NCI-H146 (cell line): ENCODE measurements at regions not wholly inside any gene's neighbourhood (a gene's known extent, or its start where the extent isn't known, plus 50 kb on each side); places are given as distances from the start of the nearest gene placed in this dataset.

Source experiments
- DNase-seq: peaks from one replicate; lab custom pipeline; 2025; lab: John Stamatoyannopoulos, UW

DNA sequence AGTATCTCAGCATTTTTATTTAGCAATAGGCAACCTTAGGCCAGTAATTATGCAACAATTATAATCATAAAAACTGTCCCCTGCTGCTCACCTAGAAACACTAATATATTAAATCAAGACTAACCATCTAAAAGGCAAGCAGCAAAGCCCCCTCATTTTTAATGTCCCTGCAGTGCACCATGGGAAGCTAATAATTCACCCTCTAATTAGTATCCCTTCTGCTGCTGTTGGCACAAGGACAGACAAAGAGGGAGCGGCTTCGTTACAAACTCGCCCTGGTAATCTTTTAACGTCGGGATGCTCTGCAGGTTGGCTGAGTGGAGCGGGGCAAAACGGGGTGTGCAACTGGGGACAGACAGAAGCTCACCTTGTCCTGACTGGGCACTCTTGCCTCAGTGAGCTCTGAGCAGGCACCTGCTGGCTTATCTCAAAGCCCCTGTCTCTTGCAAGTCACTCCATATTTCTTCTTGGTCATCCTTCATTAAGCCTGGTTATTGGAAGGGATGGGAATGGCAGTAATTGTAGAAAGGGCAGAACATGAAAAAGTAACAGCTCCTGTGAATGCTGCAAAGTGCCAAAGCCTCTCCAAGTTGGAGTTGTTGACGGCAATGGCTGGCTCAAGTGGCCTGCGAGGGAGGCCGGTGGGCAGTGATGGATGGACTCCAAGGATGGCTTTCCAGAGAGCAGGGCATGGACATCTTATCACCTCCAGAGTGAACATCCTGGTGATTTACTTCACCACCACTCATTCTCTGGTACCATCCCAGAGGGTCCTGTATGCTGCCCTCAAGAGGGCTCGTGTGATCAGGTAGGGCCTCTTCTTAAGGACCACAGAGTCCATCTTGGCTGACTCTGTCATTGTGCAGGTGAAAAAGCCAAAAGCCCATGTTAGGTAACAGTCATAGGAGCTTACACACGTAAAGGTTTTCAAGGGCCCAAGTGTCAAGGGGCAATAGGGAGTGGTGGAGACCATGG is 219.6 kb upstream of the N4BP1 start:
- DNase-seq = no peak

DNA sequence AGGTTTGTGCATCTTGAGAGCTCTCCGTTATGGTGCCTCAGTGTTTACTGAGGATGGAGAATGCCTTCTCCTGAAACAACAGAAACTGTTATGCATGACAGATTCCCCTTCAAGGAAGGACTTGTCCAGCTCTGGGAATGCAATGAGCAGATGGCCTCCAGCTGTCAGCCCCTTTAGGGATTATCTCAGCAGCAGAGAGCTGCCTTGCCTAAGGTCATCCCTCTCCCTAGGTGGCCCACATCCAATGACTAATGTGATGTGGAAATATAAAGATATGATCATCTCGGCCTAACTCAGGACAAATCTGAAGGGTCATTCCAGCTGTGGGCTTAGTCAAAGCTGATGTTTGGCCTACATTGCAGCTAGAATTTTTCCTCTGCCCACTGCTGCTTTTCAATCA is 214.3 kb upstream of the N4BP1 start:
- DNase-seq = no peak

GRCh38 chr16:48822431-48822830 is 212.5 kb upstream of the N4BP1 start:
- no peak for DNase-seq

DNA sequence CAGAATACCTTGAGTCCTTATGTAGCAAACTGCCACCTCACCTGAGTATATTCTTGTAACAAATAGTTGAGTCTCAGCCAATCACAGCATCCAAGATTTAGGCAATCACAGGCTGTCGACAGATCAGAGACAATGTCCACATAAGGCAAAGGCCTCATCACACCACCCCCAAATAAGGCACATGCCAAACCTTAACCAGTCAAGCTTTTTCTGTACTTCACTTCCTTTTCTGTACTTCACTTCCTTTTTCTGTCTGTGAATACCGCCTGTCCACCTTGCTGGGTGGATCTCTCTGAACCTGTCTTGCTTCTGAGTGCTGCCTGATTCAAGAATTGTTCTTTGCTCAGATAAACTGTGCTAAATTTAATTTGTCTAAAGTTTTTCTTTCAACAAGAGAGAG is 210.4 kb upstream of the N4BP1 start:
- DNase-seq = no peak

GRCh38 chr16:48818257-48818656 is 208.3 kb upstream of the N4BP1 start:
- no peak for DNase-seq

DNA sequence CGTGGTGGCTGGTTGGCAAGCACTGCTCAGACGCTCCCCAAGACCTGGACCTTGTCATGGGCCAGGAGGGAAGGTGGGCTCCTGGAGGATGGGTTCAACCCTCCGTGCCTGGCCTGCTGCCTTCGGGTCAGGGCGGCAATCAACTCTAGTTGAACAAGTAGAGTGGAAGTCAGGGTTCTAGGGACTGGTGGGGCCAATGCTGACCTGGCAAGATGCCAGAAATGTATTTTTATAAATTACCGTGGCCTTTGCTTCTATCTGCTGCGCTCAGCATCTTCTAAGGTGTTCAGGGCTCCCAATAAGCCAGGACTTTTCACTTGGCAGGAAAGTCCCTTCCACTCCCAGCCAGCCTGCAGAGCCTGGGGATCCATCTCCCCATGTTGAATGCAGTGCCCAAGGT is 207.1 kb upstream of the N4BP1 start:
- no peak for DNase-seq

- no peak for DNase-seq
These were observed 206.4 kb upstream of the N4BP1 start for GRCh38 chr16:48816393-48816792.

GRCh38 chr16:48814994-48815393 is 205.0 kb upstream of the N4BP1 start:
- no peak for DNase-seq

DNA sequence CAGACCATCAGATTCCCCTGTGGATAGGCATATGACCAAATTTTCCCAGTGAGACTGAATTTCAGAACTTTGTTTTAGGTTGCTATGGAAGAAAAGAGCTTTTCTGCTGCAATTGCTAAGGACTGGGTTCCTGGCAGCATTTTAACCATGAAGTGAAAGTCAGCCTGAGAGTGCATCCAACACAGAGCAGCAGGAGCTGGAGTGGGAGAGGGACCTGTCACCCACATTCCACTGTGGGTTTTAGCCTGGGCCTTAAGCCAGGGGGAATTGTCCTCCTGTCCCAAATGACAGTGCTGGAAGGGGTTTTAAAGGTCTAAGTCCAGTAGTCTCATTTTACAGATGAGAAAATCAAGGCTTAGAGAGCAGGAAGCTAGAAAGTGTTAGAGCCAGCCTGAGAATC is 203.5 kb upstream of the N4BP1 start:
- DNase-seq = no peak

GRCh38 chr16:48812856-48813255 is 202.9 kb upstream of the N4BP1 start:
- no peak for DNase-seq

DNA sequence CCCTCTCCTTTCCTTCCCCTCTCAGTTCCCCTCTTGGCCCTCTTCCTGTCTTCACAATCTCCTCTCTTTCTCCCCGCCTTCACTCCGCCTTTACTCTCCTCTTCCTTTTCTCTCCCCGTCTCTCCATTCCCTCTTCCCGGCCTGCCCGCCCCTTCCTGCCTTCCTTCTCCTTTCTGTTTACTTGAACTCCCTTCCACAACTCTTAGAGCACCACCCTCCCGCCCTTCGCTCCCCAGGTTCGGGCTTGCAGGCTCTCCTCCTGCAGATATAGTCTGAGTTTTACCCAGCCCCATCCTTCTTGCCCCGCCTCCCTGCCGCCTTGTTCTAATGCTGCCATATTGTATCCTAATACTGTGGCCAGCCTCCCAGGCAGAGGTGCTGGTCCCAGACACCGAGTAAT is 201.5 kb upstream of the N4BP1 start:
- DNase-seq = no peak

DNA sequence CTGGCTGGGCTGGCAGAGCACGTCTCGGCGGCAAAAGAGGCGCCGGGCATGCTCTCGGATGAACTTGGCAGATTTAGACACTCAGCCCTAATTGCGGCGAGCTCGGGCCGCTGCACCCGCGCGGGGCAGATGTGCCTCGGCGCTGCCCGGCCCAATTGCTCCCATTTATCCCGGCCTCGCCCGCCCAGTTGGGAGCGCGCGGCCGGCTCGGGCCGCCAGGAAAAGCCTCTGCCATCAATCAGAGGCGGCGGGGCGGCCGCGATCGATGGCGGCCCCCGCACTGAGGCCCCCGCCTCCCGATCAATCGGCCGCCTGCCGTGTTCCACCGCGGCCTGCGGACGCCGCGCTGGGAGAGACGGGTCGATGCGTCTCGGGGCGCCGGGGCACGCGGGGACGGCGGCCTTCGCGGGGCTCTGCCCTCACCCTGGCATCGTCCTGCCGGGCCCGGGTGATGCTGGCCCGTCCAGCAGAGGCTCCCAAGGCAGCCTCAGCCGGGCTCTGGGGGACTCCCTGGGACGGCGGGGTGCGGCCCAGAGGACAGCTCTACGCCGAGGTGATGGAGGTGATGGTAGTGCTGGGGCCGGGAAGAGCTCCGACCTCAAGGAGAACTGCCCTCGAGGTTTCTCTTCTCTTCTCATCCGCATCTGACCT is 200.9 kb upstream of the N4BP1 start:
- DNase-seq = no peak

DNA sequence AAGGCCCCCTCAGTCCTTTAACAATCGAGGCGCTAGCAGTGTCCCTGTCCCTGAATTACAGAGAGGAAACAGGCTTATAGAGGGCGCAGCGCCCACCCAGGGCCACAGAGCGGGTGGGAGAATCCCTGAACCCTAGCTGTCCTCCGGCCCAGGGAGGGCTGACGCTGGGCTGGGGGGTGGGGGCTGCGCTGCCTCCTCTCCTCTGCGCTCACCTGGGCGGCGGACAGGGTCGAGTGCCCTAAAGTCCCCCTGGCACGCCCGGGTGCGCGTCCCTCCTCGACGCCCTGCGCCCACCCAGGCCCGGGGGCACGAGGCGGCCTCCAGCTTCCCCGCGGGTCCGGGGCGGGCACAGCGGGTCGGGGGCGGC is 200.4 kb upstream of the N4BP1 start:
- DNase-seq = no peak

- DNase-seq = no peak
These were observed 180.2 kb upstream of the N4BP1 start for GRCh38 chr16:48790151-48790550.

DNA sequence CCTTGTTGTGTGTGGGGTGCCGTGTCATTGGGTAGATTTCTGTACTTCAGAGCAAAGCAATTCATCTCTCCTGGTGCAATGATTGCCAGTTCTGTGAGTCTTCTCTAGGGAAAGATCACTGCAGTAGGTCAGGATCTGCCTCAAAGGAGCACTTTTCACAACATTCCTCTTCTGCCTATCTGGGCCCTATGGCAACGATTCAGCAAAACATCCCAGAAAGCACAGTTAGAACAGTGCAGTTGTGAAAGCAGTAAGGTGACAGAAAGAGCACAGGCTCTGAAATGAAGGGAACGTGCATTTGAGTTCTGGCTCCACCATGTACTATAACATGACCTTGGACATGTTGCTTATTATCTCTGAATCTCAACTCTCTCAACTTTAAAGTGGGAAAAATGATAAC is 178.5 kb upstream of the N4BP1 start:
- DNase-seq = no peak

DNA sequence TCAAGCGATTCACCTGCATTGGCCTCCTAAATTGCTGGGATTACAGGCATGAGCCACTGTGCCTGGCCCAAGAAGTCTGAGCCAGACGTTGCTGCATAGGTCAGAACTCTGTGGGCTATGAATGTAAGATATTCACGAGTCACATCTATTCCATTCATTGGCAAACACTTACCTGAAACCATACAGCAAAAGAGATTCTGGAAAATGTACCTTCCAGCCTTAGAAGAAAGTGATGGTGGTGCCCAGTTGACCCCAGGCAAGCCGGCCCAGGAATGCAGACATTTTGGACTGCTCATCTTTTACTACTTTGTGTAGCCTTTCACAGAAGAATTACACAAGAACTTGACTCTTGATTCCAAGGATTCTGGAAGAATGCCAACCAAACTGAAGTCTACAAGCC is 135.6 kb upstream of the N4BP1 start:
- DNase-seq = no peak

GRCh38 chr16:48740964-48741363 is 131.0 kb upstream of the N4BP1 start:
- no peak for DNase-seq

DNA sequence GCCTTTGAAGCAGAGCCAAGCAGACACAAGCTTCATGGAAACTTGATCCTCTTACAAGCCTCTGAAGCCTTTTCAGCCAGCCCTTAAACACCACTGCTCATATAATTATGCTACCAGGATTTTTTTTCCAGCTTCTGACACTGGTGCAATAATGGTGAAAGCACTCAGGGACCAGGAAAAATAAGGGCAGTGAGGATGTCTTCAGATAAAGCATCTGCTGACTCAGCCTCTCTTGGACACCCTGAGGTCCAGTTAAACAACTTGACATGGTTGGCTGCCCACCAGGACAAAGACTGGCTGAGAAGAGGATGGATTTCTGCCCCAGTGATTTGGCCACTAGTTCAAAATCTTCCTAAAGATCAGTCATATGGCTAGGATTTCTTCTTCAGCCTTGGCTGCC is 124.2 kb upstream of the N4BP1 start:
- no peak for DNase-seq

DNA sequence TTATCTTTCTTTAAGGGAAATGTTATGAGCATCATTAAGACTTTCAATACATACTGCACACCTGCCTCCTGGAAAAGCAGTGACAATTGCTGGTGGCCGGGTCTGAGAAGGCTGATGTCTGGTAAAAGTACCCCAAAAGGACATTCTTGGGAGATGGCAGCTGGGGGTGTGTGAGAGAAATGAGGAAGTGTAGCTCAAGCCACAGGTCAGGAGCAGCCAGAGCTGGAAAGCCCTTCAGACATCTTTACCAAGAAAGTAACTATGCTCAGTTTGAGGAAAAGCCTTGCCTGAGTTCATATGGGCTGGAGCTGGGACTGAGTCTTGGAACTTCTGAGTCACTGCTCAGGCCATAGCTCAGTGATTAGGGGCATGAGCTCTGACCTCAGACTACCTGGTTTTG is 94.7 kb upstream of the N4BP1 start:
- DNase-seq = no peak

GRCh38 chr16:48687421-48688038 is 77.5 kb upstream of the N4BP1 start:
- DNase-seq = peak; percentile 22

GRCh38 chr16:48684148-48684547 is 74.2 kb upstream of the N4BP1 start:
- no peak for DNase-seq

GRCh38 chr16:48682971-48683370 is 73.0 kb upstream of the N4BP1 start:
- no peak for DNase-seq

GRCh38 chr16:48681520-48681919 is 71.5 kb upstream of the N4BP1 start:
- no peak for DNase-seq
